DMS53 treated with DMSO at 0.1 percent for 48 hours (cell line): ENCODE measurements at regions not wholly inside any gene's neighbourhood (a gene's known extent, or its start where the extent isn't known, plus 50 kb on each side); places are given as distances from the start of the nearest gene placed in this dataset.
A peak's percentile ranks its signal among the peaks of the same experiment; 100 is the strongest.
"Not testable (repeated sequence)": the region's sequence is repeated elsewhere in the genome, so short reads cannot be mapped to it uniquely, and the experiment has no call there.

ENCODE experiments used
- DNase-seq: peaks from one replicate; lab custom pipeline; 2025; ENCODE audit not compliant: unreplicated experiment; lab: John Stamatoyannopoulos, UW

GRCh38 chr1:81307786-81308185 is 492.9 kb upstream of the ADGRL2 start:
- no peak for DNase-seq

GRCh38 chr1:81305997-81306452 is 494.7 kb upstream of the ADGRL2 start:
- DNase-seq = peak; percentile 67

GRCh38 chr1:81304187-81304586 is 496.5 kb upstream of the ADGRL2 start:
- DNase-seq = no peak

- DNase-seq = no peak
These were observed 500.8 kb upstream of the ADGRL2 start for GRCh38 chr1:81299892-81300291.

- DNase-seq = no peak
These were observed 502.5 kb upstream of the ADGRL2 start for GRCh38 chr1:81298266-81298665.

GRCh38 chr1:81296601-81297000 is 504.1 kb upstream of the ADGRL2 start:
- DNase-seq = no peak

GRCh38 chr1:81290326-81290725 is 510.4 kb upstream of the ADGRL2 start:
- no peak for DNase-seq

- DNase-seq = no peak
These were observed 512.0 kb upstream of the ADGRL2 start for GRCh38 chr1:81288689-81289088.

- DNase-seq = no peak
These were observed 513.2 kb upstream of the ADGRL2 start for GRCh38 chr1:81287411-81288080.

- no peak for DNase-seq
These were observed 530.7 kb upstream of the ADGRL2 start for GRCh38 chr1:81270051-81270450.

GRCh38 chr1:81264976-81265375 is 535.8 kb upstream of the ADGRL2 start:
- no peak for DNase-seq

- DNase-seq = no peak
These were observed 540.9 kb upstream of the ADGRL2 start for GRCh38 chr1:81259625-81260411.

- DNase-seq = peak; percentile 10
These were observed 546.2 kb upstream of the ADGRL2 start for GRCh38 chr1:81254560-81254959.

GRCh38 chr1:81254068-81254467 is 546.7 kb upstream of the ADGRL2 start:
- DNase-seq = no peak

- DNase-seq = no peak
These were observed 548.1 kb upstream of the ADGRL2 start for GRCh38 chr1:81252471-81253151.

- not testable (repeated sequence) for DNase-seq
These were observed 549.9 kb upstream of the ADGRL2 start for GRCh38 chr1:81250825-81251224.

- DNase-seq = not testable (repeated sequence)
These were observed 555.5 kb upstream of the ADGRL2 start for GRCh38 chr1:81245084-81245715.

GRCh38 chr1:81244612-81245011 is 556.1 kb upstream of the ADGRL2 start:
- not testable (repeated sequence) for DNase-seq

- no peak for DNase-seq
These were observed 558.6 kb upstream of the ADGRL2 start for GRCh38 chr1:81242103-81242502.

GRCh38 chr1:81238129-81238528 is 562.6 kb upstream of the ADGRL2 start:
- DNase-seq = no peak

GRCh38 chr1:81237473-81238089 is 563.2 kb upstream of the ADGRL2 start:
- DNase-seq = peak; percentile 51
